ENCODE measurements at regions not wholly inside any gene's neighbourhood (a gene's known extent, or its start where the extent isn't known, plus 50 kb on each side); places are given as distances from the start of the nearest gene placed in this dataset.
"Not testable (repeated sequence)": the region's sequence is repeated elsewhere in the genome, so short reads cannot be mapped to it uniquely, and the experiment has no call there.

DNA sequence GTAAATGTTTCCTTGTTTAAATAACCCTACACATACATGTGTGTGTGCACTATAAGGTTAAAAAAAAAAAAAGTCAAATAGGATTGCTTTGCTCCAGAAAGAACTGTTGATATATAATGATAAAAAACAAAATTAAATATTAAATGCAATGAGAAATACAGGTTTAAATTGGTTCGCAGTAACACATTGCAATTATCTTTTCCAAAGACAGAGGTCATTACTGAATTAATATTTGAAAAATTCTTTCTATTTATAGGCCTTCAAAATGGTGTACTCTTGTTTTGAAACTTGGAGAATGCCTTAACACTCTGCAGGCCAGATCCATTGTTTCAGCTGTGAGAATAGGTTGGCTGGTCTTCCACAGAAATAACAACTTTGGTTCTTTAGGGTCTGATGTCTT lies 319.0 kb upstream of the NUDT12 start:
- intact Hi-C loops (cut with micrococcal nuclease) = no loop called here
- no peaks in the 10 kb centered on the region for H3K9me3 Mint-ChIP-seq
- H3K27me3 Mint-ChIP-seq = no peaks in the 10 kb centered on the region

DNA sequence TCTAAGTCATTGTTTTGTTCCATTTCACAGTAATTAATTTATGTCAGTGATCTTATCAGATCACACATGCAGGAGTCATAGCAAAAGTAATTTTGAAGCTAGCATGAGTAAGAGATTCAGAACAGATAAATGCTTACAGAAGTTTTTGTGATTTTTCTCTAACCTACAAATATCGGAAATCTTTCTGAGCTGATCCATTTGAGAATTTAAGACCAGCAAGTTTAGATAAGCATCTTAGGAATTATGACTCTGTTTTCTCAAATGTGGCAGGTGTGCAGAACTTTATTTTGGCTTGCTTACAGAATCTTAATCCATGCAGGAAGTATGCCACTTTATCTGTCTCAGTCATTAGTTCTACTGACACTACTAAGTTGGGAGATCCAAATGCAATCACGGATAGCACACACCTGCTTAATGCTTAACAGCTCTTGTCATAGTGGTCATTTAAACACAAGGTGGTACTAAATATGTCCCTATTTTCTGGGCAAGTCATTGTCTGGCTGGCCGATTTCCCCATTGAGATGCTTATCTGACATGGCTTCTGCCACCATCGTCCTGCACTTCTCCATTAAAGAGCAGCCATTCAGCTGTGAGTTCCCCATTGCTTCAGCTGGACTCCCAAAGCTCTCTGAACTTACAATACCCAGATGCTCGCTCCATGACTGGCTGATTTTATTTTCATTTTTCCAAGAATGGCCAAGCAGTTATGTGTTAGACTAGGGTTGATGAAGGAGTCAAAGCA lies 305.4 kb upstream of the NUDT12 start:
- no peak overlapping the region for H3K27ac Mint-ChIP-seq
- no peak overlapping the region for H3K4me3 Mint-ChIP-seq
- H3K36me3 Mint-ChIP-seq (ENCODE audit: low read depth) = no peaks in the 10 kb centered on the region
- intact Hi-C loops (cut with micrococcal nuclease) = no loop called here
- H3K4me1 Mint-ChIP-seq = no peaks in the 10 kb centered on the region
- H3K9me3 Mint-ChIP-seq = no peaks in the 10 kb centered on the region
- DNase-seq = no peak
- no peaks in the 10 kb centered on the region for H3K27me3 Mint-ChIP-seq

More for the DNA sequence above, 319.0 kb upstream of the NUDT12 start:
- no peaks in the 10 kb centered on the region for H3K36me3 Mint-ChIP-seq (ENCODE audit: low read depth)
- DNase-seq = no peak
- H3K4me1 Mint-ChIP-seq = no peaks in the 10 kb centered on the region
- H3K4me3 Mint-ChIP-seq = no peak overlapping the region
- no peak overlapping the region for H3K27ac Mint-ChIP-seq

DNA sequence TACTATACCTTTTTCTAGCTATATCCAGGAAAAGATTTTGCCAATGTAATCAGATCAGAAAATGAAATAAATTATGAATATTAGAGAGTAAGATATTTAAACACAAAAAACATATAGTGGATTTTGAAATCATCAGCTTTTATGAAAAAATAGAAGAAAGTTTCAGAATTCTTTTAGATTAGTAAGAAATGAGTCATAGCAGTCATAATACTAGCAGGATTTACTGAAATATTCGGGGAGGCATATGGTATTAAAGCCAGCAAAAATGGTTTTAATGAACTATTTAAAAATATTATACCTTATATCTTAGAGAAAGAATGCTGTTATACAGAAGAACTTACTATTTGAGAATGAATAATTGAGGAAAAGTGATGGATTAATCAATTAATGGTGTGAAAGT lies 303.6 kb upstream of the NUDT12 start:
- intact Hi-C loops (cut with micrococcal nuclease) = no loop called here
- H3K27ac Mint-ChIP-seq = no peak overlapping the region
- H3K36me3 Mint-ChIP-seq (ENCODE audit: low read depth) = no peaks in the 10 kb centered on the region
- H3K4me3 Mint-ChIP-seq = no peak overlapping the region
- no peaks in the 10 kb centered on the region for H3K4me1 Mint-ChIP-seq
- no peaks in the 10 kb centered on the region for H3K9me3 Mint-ChIP-seq
- H3K27me3 Mint-ChIP-seq = no peaks in the 10 kb centered on the region
- no peak for DNase-seq

DNA sequence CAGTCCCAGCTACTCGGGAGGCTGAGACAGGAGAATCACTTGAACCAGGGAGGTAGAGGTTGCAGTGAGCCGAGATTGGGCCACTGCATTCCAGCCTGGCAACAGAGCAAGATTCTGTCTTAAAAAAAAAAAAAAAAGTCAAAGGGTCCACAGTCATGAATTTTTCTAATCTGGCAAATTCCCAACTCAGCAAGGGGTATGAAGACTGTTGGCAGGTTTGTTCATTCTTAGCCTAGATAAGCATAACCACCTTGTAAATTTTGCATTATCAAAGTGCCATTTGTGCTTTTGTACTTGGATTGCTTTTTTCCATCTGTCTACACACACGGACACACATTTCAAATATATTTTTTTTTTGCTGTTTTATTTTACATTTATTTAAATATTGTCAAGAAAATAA lies 299.8 kb upstream of the NUDT12 start:
- Mint-ChIP-seq H3K9me3 (peaks cover 3% of the 10 kb centered on the region), H3K36me3 (ENCODE audit: low read depth) (no peaks in the 10 kb centered on the region), H3K27me3 (no peaks in the 10 kb centered on the region), H3K27ac (no peak overlapping the region), H3K4me3 (no peak overlapping the region), H3K4me1 (no peaks in the 10 kb centered on the region)
- no peak for DNase-seq
- intact Hi-C loops (cut with micrococcal nuclease) = no loop called here

DNA sequence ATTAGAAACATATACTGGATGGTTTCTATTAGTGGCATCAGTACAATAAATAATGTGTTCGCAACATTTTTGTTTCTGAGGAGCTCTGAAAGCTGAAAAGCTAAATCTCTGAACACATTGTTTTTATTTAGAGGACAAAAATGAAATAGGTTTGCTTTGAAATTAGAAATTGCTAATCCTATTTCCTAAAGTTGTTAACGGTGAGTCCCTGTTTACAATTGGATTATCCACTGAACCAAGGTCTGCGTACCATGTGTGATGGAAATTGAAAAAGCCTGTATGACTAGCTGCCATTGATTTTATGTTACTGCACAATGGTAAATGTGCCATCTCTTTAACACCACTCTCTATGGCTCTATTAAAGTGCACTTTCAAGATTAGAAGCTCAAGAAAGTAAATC lies 297.7 kb upstream of the NUDT12 start:
- no peaks in the 10 kb centered on the region for H3K36me3 Mint-ChIP-seq (ENCODE audit: low read depth)
- no peaks in the 10 kb centered on the region for H3K27me3 Mint-ChIP-seq
- H3K27ac Mint-ChIP-seq = no peak overlapping the region
- no peak overlapping the region for H3K4me3 Mint-ChIP-seq
- intact Hi-C loops (cut with micrococcal nuclease) = no loop called here
- peaks cover 3% of the 10 kb centered on the region for H3K9me3 Mint-ChIP-seq
- DNase-seq = no peak
- H3K4me1 Mint-ChIP-seq = no peaks in the 10 kb centered on the region

DNA sequence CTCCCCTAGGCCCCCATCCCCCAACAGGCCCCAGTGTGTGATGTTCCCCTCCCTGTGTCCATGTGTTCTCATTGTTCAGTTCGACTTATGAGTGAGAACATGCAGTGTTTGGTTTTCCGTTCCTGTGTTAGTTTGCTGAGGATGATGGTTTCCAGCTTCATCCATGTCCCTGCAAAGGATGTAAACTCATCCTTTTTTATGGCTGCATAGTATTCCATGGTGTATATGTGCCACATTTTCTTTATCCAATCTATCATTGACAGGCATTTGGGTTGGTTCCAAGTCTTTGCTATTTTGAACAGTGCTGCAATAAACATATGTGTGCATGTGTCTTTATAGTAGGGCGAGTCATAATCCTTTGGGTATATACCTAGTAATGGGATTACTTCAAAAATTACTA lies 295.8 kb upstream of the NUDT12 start:
- H3K4me1 Mint-ChIP-seq; H3K4me3 Mint-ChIP-seq; H3K36me3 Mint-ChIP-seq (ENCODE audit: low read depth); intact Hi-C loops (cut with micrococcal nuclease); H3K27me3 Mint-ChIP-seq; DNase-seq; H3K27ac Mint-ChIP-seq; H3K9me3 Mint-ChIP-seq: not testable (repeated sequence)

DNA sequence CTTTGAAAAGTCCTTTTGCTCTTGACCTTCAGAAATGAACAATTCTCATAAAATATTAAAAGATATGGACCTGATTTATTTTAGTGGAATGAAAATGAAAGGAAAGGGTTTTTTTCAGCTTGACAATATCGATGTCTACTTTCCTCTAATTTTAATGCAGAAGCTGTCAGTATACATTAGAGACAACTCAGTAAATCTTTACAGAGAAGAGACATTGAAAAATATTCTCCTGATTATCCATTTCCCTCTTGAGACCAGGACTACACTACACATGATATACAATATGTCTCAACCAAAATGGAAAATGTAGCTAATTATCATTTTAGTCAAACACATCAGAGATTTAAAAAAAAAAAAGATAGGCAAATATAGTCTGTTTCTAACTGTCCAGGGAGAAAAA lies 288.5 kb upstream of the NUDT12 start:
- no peak for DNase-seq
- H3K4me3 Mint-ChIP-seq = no peak overlapping the region
- no peaks in the 10 kb centered on the region for H3K9me3 Mint-ChIP-seq
- no peak overlapping the region for H3K27ac Mint-ChIP-seq
- H3K36me3 Mint-ChIP-seq (ENCODE audit: low read depth) = no peaks in the 10 kb centered on the region
- H3K27me3 Mint-ChIP-seq = no peaks in the 10 kb centered on the region
- intact Hi-C loops (cut with micrococcal nuclease) = no loop called here
- no peaks in the 10 kb centered on the region for H3K4me1 Mint-ChIP-seq

DNA sequence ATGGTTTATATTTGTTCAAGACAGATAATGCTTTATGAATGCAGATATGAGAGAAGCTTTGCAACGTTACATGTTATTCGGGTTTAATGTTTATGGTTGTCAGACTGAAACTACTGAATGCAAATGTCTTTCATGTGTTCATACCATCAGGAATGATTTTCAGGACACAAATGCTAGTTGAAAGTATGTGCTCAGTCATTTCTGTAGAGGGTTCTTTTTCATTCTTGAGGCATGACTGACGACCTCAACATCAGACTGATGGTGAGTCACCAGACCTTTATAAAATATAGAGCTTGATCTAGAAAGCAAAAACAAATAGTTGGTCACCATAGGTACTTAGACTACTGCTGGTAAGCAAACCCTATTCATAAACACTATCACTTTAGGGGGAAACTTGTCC lies 287.3 kb upstream of the NUDT12 start:
- no peak for DNase-seq
- H3K4me3 Mint-ChIP-seq = no peak overlapping the region
- intact Hi-C loops (cut with micrococcal nuclease) = no loop called here
- no peaks in the 10 kb centered on the region for H3K36me3 Mint-ChIP-seq (ENCODE audit: low read depth)
- no peaks in the 10 kb centered on the region for H3K27me3 Mint-ChIP-seq
- no peak overlapping the region for H3K27ac Mint-ChIP-seq
- no peaks in the 10 kb centered on the region for H3K9me3 Mint-ChIP-seq
- H3K4me1 Mint-ChIP-seq = no peaks in the 10 kb centered on the region

DNA sequence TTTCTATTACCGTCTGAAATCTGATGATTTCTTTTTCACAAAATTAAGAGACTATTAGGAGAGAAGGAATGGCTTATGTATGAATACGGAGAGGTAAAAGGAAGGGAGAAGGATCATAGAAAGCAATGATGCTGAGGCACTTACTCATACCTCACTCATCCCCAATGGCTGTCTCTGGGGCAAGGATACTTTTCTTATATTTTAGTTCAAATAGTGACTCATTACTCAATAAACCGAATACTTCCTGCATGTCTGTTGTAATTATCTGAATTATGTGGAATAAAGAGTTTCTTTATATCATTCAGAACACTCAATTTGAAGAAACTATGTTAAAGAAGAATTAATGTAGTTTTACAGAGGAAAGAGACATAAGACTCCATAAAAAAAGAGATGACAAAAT lies 284.5 kb upstream of the NUDT12 start:
- intact Hi-C loops (cut with micrococcal nuclease) = no loop called here
- no peaks in the 10 kb centered on the region for H3K27me3 Mint-ChIP-seq
- no peak overlapping the region for H3K27ac Mint-ChIP-seq
- H3K9me3 Mint-ChIP-seq = no peaks in the 10 kb centered on the region
- DNase-seq = no peak
- no peaks in the 10 kb centered on the region for H3K4me1 Mint-ChIP-seq
- no peak overlapping the region for H3K4me3 Mint-ChIP-seq
- no peaks in the 10 kb centered on the region for H3K36me3 Mint-ChIP-seq (ENCODE audit: low read depth)

DNA sequence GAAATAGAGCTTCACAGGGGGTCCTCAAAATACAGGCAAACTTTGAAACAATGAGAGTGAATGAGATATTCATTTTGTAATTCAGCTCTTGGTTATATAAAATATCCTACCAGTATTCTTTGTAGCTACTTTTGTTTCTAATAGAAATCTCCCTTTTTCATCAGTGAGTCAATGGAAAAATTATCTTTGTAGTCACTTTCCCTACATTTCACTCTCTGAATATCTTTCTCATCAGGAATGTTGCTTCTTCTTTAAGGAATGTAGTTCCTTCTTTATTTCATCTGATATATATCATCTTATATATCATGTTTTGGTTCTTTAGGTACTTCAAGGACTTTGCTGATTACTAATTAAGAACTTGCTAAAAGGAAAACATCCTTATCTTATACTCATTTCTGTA lies 280.3 kb upstream of the NUDT12 start:
- Mint-ChIP-seq H3K27me3 (no peaks in the 10 kb centered on the region), H3K4me3 (no peak overlapping the region), H3K4me1 (no peaks in the 10 kb centered on the region), H3K9me3 (no peaks in the 10 kb centered on the region), H3K36me3 (ENCODE audit: low read depth) (no peaks in the 10 kb centered on the region), H3K27ac (no peak overlapping the region)
- intact Hi-C loops (cut with micrococcal nuclease) = no loop called here
- DNase-seq = no peak

DNA sequence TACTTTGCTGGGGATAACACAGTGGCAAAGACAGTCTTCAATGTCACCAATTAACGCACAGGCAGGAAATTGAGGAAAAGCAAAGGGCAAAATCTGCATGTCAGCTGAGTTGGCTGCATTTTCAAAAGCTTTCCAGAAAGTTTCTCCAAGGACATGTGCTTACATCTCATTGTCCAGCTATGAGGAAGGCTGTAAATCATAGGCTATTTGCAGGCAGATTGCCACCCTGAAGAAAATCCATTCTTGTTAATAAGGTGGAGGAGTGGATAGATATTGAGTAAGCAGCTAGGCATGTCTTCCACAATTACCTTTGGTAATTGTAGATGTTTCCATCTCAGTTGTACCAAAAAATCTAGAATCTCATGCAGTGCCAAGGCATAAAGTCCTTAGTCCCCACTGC lies 278.0 kb upstream of the NUDT12 start:
- no peaks in the 10 kb centered on the region for H3K4me1 Mint-ChIP-seq
- intact Hi-C loops (cut with micrococcal nuclease) = no loop called here
- no peak overlapping the region for H3K4me3 Mint-ChIP-seq
- no peaks in the 10 kb centered on the region for H3K9me3 Mint-ChIP-seq
- H3K27me3 Mint-ChIP-seq = no peaks in the 10 kb centered on the region
- no peaks in the 10 kb centered on the region for H3K36me3 Mint-ChIP-seq (ENCODE audit: low read depth)
- DNase-seq = no peak
- no peak overlapping the region for H3K27ac Mint-ChIP-seq

DNA sequence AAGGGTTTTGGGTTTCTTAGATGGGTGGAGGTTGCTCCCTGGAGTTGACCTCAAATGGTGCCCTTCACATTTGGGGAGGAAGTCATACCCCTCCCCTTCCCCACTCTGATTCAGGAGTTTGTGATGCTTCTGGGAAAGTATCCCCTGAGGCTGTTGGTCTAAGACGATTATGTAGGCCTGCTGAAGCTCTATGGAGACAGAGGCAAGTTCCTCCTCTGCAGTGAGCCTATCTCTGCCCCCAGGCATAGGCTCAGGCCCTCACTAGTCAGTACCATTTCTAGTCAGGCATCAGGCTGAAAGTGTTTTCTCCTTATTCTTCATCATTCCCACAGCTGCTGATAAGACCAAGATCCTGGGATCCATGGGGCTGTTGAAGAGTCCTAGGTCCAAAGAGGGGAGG lies 271.6 kb upstream of the NUDT12 start:
- no peak for DNase-seq
- Mint-ChIP-seq H3K9me3 (no peaks in the 10 kb centered on the region), H3K27ac (no peak overlapping the region), H3K36me3 (ENCODE audit: low read depth) (no peaks in the 10 kb centered on the region), H3K4me1 (no peaks in the 10 kb centered on the region), H3K27me3 (no peaks in the 10 kb centered on the region), H3K4me3 (no peak overlapping the region)
- intact Hi-C loops (cut with micrococcal nuclease) = no loop called here

DNA sequence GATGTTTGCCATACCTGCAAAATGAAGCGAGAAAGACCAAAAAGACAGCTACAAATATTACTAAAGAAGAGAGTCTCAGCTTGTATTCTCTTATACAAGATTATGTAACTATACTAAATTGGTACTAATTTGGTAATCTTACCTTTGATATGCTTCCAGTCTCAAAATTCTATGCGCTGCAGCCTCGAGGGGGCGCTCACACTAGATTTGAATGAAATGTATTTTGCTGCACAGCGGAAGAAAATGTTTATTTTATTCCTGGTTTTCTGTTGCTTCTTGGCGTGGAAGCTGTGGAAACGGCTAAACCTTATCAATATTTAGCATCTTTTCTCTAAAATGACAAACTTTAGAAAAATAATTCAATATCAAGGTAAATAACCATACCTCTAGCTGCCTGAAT lies 267.0 kb upstream of the NUDT12 start:
- DNase-seq = no peak
- Mint-ChIP-seq H3K9me3 (peaks cover 12% of the 10 kb centered on the region), H3K4me3 (no peak overlapping the region), H3K27ac (no peak overlapping the region), H3K4me1 (no peaks in the 10 kb centered on the region), H3K27me3 (no peaks in the 10 kb centered on the region), H3K36me3 (ENCODE audit: low read depth) (no peaks in the 10 kb centered on the region)
- intact Hi-C loops (cut with micrococcal nuclease) = no loop called here

DNA sequence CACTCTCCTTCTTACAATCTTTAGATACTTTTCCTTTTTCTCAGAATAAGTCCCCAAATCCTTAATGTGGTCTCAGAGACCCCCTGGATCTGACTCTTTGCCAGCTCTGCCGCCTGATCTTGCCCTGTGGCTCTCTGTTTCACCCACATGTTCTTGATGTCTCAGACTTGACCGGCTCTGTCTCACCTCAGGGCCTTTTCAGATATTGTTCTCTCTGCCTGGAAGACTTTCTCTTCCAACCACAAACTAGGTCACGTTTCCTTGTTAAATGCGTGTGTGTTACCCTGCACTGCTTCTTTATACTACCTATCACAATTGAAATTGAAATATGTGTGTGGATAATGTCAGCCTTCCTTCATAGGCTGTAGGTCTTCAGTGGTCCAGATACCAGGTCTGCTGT lies 265.4 kb upstream of the NUDT12 start:
- DNase-seq = no peak
- no peak overlapping the region for H3K4me3 Mint-ChIP-seq
- no peaks in the 10 kb centered on the region for H3K4me1 Mint-ChIP-seq
- H3K36me3 Mint-ChIP-seq (ENCODE audit: low read depth) = no peaks in the 10 kb centered on the region
- H3K27me3 Mint-ChIP-seq = no peaks in the 10 kb centered on the region
- H3K9me3 Mint-ChIP-seq = peaks cover 12% of the 10 kb centered on the region
- H3K27ac Mint-ChIP-seq = no peak overlapping the region
- intact Hi-C loops (cut with micrococcal nuclease) = no loop called here

DNA sequence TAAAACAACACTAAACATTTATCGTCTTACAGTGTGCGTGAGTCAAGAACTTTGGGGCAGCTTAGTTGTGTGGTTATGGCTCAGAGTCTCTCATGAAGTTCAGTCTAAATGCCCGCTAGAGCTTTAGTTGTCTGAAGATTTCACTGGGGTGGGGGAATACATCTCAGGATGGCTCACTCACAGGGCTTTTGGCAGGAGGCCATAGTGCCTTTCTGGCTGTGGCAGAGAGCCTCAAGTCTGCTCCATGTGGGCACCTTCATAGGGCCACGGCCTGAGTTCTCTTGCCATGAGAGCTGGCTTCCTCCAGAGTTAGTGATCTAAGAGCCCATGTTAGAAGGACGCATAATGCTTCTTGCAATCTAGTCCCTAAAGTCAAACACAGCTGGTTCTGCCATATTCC lies 258.8 kb upstream of the NUDT12 start:
- no peak overlapping the region for H3K27ac Mint-ChIP-seq
- H3K4me1 Mint-ChIP-seq = no peaks in the 10 kb centered on the region
- no peak overlapping the region for H3K4me3 Mint-ChIP-seq
- no peaks in the 10 kb centered on the region for H3K27me3 Mint-ChIP-seq
- no peak for DNase-seq
- H3K9me3 Mint-ChIP-seq = no peaks in the 10 kb centered on the region
- intact Hi-C loops (cut with micrococcal nuclease) = no loop called here
- no peaks in the 10 kb centered on the region for H3K36me3 Mint-ChIP-seq (ENCODE audit: low read depth)

Data from activated CD4-positive, alpha-beta T cell treated with anti-CD3 and anti-CD28 coated beads, Interleukin-2, amount 10 ng/mL, durations not matched to agents 24 days and 14 days (primary cell).